BJ (cell line): ENCODE measurements at regions not wholly inside any gene's neighbourhood (a gene's known extent, or its start where the extent isn't known, plus 50 kb on each side); places are given as distances from the start of the nearest gene placed in this dataset.

Experiments used
- CTCF ChIA-PET: fragments of 350-600 bp; formaldehyde crosslinking; extraction: SDS; loops from one replicate; lab custom pipeline; 2021; ENCODE audit warnings: antibody characterized with exemption, inconsistent platforms; lab: Yijun Ruan, JAX
- POLR2A ChIA-PET: fragments of 300-600 bp; sonication (Branson Sonifier 250); formaldehyde crosslinking; extraction: SDS; loops from one replicate; lab custom pipeline; 2021; ENCODE audit warnings: antibody characterized with exemption; lab: Charles Lee
- DNase-seq: peaks from one replicate; pipeline ENCODE4 v3.0.0-alpha.2; 2011; ENCODE audit warnings: low read depth
- H3K27me3 ChIP-seq: 2 replicates; pipeline ENCODE4 v1.6.0; 2011; ENCODE audit warnings: low read length; ENCODE audit not compliant: control insufficient read depth, insufficient read depth
- H3K36me3 ChIP-seq: 2 replicates; pipeline ENCODE4 v1.5.1; 2011; ENCODE audit warnings: low read length; ENCODE audit not compliant: control insufficient read depth, insufficient read depth
- H3K4me3 ChIP-seq: 2 replicates; pipeline ENCODE4 v1.5.1; 2011; ENCODE audit warnings: low read depth, mild to moderate bottlenecking, control low read depth, low read length
- TF ChIP-seq, protein P1 (sequence below): IDR thresholded peaks from 2 replicates; pipeline ENCODE4 v1.5.1; 2011; ENCODE audit warnings: low read depth, mild to moderate bottlenecking, control low read depth, inconsistent platforms, low read length, moderate library complexity; ENCODE audit not compliant: insufficient read depth

DNA sequence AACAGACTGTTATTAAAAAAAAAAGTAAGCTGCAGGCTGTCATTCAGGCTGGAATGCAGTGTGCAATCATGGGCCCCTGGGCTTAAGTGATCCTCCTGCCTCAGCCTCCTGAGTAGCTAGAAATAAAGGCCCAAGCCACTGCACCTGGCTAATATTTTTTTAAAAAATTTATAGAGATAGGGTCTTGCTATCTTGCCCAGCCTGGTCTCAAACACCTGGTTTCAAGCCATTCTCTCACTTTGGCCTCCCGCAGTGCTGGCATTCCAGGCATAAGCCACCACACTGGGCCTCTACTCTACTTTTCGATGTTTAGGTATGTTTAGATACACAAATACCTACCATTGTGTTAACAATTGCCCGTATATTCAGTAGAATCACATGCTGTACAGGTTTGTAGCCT lies 270.4 kb upstream of the PRKCQ start:
- POLR2A ChIA-PET = no interaction called here

DNA sequence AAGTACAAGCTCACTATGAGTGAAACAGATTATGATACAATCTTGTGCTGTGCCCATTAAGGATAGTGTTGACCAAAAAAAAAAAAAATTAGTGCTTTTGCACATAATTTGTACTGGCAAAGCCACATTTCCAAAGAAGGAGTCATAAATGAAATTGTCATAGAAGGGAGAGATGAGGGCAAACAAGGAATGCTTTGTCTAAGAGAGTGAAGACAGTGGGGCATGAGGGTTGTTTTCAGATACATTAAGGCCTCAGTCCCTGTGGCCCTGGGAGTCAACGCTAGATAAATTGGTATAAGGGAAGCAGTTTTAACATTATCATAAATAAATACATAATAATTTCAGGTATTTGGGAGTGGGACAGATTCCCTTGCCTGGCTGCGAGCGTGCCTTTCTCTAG lies 267.5 kb upstream of the PRKCQ start:
- POLR2A ChIA-PET = no interaction called here
- no peaks in the 10 kb centered on the region for H3K27me3 ChIP-seq
- no peak overlapping the region for H3K4me3 ChIP-seq
- TF ChIP-seq, protein P1, sequence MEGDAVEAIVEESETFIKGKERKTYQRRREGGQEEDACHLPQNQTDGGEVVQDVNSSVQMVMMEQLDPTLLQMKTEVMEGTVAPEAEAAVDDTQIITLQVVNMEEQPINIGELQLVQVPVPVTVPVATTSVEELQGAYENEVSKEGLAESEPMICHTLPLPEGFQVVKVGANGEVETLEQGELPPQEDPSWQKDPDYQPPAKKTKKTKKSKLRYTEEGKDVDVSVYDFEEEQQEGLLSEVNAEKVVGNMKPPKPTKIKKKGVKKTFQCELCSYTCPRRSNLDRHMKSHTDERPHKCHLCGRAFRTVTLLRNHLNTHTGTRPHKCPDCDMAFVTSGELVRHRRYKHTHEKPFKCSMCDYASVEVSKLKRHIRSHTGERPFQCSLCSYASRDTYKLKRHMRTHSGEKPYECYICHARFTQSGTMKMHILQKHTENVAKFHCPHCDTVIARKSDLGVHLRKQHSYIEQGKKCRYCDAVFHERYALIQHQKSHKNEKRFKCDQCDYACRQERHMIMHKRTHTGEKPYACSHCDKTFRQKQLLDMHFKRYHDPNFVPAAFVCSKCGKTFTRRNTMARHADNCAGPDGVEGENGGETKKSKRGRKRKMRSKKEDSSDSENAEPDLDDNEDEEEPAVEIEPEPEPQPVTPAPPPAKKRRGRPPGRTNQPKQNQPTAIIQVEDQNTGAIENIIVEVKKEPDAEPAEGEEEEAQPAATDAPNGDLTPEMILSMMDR = no peak
- H3K36me3 ChIP-seq = no peaks in the 10 kb centered on the region
- DNase-seq = no peak
- CTCF ChIA-PET = no interaction called here

More for the DNA sequence above, 270.4 kb upstream of the PRKCQ start:
- Histone ChIP-seq H3K36me3 (no peaks in the 10 kb centered on the region), H3K4me3 (no peak overlapping the region), H3K27me3 (no peaks in the 10 kb centered on the region)
- CTCF ChIA-PET = no interaction called here
- DNase-seq = no peak
- TF ChIP-seq, protein P1 = no peak

DNA sequence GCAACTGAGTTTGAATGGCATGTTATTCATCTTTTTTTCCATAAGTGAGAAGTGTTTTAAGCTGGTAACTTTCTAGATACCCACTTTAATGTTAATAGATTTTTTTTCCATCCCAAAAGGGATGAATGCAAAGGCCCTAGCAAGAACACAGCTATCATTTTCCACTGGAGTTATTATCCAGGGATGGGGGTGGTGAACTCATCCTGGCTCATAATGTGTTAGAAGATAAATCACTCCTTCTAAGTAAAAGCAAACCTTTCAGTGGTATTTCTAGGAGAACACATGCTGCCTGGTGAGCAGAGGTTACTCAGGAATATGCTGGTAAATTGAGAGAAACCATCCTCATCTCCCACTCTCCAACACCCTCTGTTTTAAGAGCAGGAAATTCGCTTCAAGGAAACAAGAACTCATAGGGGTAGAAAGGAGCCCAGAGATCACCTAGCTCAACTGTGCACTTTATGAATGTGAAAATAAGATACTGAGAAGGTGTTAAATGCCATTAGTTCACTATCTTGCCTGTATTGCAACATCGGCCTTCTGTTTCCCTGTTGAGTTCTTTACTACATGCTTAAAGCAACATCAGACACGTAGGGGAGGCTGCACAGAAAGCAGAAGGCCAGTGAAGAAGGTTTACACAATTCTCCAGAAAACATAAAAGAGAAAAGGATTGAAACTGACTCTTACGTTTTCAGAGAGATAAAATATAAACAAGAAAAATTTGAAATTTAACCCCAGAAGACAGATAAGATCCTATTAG lies 264.0 kb upstream of the PRKCQ start:
- ChIA-PET CTCF (no interaction called here), POLR2A (no interaction called here)
- no peaks in the 10 kb centered on the region for H3K27me3 ChIP-seq
- H3K36me3 ChIP-seq = no peaks in the 10 kb centered on the region
- no peak overlapping the region for H3K4me3 ChIP-seq
- DNase-seq = no peak
- TF ChIP-seq, protein P1 = no peak

DNA sequence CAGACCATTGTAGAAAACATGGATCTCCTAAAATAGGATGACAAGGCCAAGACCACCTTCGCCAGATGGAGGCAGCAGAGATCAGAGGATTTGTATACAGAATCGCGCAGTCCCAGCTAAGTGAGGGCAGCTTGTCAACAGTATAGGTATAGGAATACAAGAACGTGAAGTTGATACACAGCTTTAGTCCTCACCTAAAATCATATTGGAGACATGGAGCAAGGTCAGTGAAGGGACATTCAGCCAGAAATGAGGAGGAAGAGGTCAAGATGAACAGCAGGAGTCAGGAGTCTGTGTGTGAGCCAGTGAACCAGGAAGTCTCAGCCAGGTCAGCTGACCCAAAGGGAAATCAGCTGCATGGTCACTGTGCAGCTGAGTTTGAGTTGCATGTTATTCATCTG lies 263.4 kb upstream of the PRKCQ start:
- no peaks in the 10 kb centered on the region for H3K36me3 ChIP-seq
- no peak overlapping the region for H3K4me3 ChIP-seq
- POLR2A ChIA-PET = no interaction called here
- no peaks in the 10 kb centered on the region for H3K27me3 ChIP-seq
- DNase-seq = no peak
- TF ChIP-seq, protein P1 = no peak
- CTCF ChIA-PET = no interaction called here

DNA sequence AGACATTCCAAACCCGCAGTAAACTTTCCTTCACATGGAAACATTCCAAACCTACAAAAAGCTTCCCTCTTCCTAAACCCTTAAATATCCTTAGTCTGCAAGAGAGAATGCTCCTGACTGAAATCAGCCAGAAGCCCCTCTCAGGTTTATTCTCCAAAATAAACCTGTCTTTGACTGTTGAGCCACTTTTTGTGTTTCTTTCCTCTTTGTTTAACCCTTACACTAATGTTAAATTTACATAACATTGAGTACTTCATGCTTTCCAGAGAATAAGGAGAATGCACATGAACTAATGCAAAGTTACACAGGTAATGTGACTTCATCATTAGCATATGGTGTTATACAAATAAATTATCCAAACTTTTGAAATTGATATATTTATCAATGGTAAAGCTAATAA lies 262.6 kb upstream of the PRKCQ start:
- POLR2A ChIA-PET = no interaction called here
- TF ChIP-seq, protein P1 = no peak
- Histone ChIP-seq H3K36me3 (no peaks in the 10 kb centered on the region), H3K4me3 (no peak overlapping the region), H3K27me3 (no peaks in the 10 kb centered on the region)
- CTCF ChIA-PET = no interaction called here
- DNase-seq = no peak
